Left hindlimb (tissue), 1 donor: ENCODE measurements at regions not wholly inside any gene's neighbourhood (a gene's known extent, or its start where the extent isn't known, plus 50 kb on each side); places are given as distances from the start of the nearest gene placed in this dataset.

ENCODE experiments used
- DNase-seq: peaks from one replicate; pipeline ENCODE4 v3.0.0-alpha.2; 2018

GRCh38 chr22:27192135-27192829 is 534.9 kb downstream of the MIAT start:
- no peak for DNase-seq

- no peak for DNase-seq
Measured at GRCh38 chr22:27193215-27193614, 535.8 kb downstream of the MIAT start.

DNA sequence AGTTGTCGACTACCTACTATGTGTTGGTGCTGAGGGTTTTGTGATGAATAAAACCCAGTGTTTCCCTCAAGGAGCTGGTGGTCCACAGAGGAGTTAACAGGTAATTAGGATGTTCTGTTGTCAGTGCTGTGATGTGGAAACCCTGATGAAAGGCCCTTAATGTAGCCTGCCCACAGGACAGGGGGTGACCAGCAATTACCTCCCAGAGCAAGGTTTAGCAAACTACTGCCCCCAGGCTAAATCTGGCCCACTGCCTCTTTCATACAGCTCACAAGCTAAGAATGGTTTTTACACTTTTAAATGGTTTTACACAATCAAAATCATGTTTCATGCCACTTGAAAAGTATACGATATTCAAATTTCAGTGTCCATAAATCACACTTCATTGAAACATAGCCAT is 536.2 kb downstream of the MIAT start:
- DNase-seq, result no peak

- DNase-seq, result no peak
Measured at GRCh38 chr22:27194096-27194748, 536.8 kb downstream of the MIAT start.

GRCh38 chr22:27195094-27195493 is 537.7 kb downstream of the MIAT start:
- peak; percentile 79 for DNase-seq

DNA sequence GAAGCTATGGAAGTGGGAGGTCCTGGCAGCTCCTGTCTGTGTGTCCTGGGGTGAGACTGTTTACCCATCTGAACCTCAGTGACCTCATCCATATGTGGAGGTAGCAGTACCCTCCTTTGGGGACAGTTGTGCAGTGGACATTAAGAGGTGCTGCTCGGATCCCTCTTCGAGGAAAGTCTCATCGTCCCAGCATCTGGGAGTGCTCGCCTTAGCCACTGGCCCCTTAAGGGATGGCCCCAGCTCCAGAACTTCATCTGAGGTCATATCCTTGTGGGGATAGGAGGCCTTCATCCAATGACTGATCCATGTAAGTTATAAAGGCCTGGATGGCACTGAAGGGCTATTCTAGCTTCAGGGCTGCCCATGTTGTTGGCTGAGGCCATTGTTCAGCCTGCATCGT is 538.1 kb downstream of the MIAT start:
- DNase-seq, result no peak

DNA sequence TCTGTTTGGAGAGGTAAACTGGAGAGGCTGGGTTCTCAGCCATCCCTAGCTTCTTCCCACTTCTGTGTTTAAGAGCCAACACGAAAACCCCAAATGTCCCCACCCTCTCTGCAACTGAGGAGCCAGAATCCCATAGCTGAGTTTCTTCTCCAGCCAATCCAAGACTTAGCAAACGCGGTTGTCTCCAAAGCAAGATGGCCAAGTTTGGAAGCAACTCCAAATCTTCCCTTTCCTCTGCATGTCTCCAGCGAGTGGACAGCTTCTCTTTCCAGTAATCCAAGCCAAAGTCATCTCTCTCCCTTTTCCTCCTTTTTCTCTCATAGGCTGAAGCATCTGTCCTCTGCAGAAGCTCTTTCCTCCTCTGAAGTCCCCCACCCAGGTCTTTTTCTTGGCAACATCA is 539.2 kb downstream of the MIAT start:
- peak; percentile 72 for DNase-seq

- DNase-seq, result peak; percentile 63
Measured at GRCh38 chr22:27197052-27197451, 539.7 kb downstream of the MIAT start.

DNA sequence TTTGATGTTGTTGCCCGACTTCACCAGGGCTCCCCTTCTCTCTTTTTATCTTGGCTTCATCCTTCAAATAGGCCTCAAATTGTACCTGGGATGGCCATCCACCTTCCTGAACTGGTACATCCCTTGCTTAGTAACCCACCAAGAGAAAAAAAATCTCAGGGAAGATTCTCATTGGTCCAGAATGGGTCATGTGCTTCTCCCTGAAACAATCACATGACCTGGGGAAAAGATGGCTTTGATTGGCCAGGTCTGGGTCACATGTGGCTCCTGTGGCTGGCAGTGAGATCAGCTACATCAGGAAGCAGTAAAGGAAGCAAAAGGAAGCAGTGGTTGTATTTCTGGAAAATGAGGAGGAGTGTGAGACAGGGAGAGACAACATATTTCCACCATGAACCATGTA is 540.2 kb downstream of the MIAT start:
- DNase-seq, result no peak

DNA sequence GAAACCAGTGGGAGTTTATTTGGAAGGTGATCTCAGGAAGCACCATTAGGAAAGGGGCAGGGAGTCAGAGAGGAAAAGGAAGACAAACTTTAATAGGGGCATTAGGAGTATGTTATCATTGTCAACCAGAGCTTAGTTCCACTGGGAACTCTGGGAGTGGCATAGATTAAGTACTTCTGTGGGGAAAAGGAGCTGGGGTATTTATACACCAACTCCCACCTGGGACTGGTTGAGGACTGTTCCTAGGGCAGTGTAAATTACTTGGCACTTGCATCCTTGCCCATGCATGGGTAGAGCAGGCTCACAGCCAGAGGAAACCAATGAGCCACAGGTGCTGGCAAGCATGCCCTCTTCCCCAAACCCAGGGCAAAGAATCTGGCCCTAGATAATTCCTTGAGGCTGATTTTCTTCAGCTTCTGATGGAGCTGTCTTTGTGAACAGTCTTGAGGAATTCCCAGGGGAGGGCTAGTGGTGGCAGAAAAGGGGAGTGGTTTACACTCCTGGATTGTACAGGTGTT is 541.2 kb downstream of the MIAT start:
- no peak for DNase-seq

DNA sequence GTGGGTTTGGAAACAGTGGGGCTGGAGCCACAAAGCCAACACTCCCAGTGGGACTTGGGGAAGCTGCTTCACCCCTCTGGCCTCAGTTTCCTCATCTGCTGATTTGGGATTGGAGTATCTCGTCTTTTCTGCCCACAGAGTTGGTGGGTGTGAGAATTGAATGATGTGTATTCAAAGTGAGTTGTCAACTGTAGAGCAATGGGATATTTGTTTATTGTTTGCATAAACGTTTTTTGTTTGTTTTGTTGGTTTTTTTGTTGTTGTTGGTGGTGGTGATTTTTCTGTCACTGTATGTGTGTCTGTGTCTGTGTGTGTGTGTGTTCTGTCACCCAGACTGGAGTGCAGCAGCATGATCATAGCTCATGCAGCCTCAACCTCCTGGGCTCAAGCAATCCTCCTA is 542.0 kb downstream of the MIAT start:
- no peak for DNase-seq

DNA sequence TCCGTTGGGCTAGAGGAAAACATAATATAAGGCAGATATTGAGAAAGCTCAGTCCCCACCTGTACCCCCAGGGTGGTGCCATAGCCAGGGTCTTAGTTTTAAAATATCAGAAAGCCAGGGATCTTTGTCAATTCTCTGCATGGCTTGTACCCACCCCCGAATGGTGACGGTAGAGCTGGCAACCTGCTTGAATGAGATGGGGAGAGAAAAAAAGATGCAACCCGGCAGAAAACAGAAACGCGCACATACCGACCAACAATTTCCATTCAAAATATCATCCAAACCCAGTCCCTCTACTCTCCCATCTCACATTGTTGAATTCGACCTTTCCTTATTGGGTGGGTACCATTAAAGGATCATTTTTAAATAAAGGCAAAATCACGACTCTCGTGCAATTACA is 543.9 kb downstream of the MIAT start:
- DNase-seq, result no peak

DNA sequence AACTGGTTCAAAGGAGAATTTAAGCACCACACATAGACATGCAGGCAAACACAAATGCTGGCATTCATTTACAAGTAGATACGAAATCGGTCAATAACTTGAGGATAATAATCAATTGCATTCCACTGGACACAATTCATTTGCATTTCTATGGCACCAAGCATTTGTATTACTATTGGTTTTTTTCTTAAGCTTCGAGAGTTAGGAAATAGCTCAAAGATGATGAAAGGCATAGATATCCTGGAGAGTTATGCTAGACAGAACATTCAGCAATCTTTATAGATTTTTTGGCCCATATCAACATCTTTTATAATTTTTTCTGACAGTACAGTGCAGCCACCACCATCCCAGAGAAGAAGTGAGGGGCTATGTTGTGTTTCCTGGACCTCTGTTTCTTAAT is 544.4 kb downstream of the MIAT start:
- DNase-seq, result no peak

- DNase-seq, result no peak
Measured at GRCh38 chr22:27203276-27203660, 545.9 kb downstream of the MIAT start.

- no peak for DNase-seq
Measured at GRCh38 chr22:27204280-27204679, 546.9 kb downstream of the MIAT start.

DNA sequence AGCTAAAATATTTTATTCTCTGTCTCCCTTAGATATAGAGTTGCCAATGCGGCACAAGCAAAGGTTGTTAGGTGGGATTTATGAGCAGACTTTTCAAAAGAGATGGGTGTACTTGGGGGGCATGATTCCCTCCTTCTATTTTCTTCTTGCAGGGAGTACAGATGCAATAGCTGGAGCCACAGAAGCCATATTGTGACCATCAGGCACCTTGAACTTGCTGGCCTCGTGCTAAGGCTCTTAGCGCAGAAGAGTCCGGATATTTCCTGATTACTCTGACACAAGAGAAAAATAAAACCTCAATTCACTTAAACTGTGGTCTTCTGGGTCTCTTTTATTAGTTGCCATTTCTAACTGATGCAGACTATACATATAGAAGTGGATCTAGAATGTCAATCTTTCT is 547.4 kb downstream of the MIAT start:
- no peak for DNase-seq

DNA sequence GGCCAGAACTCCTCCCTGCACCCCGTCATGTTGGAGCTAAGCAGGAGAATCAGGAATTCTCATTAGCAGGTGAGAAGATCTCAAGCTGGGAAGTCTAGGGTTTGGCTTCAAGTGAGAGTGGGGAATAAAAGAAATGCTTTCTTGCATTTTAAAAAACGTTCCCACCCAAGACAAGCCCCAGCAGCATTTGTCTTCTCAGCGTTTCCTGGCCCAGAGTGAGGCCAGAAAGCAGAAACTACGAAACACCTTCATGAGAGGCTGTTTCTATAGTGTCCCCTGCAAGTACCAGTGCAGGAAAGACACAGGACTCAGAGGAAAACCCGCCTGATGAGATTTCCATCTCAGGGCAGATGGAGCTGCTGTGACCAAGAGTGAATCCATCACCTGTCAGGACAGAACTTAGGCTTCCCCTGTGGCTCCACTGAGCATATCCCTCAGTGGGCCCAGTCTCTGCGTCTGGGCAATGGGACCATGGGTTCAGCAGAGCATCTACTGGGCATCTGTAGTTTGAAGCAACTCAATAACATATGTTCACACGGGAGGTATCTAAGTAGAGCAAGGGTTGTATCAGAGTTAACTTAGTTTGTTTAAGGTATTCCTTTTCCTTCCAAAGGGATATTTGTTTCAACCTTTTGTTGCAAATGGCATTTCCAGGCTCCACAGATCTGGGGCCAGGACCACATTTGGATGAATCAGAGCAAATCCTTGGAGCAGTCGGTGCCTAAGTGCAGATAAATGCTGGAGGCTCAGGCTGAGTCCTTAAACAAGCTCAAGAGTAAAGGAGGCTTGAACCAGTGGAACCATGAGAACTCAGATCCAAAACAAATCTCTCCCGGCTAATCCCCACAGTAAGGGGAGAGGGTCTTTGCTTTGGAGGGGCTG is 548.3 kb downstream of the MIAT start:
- DNase-seq, result no peak

DNA sequence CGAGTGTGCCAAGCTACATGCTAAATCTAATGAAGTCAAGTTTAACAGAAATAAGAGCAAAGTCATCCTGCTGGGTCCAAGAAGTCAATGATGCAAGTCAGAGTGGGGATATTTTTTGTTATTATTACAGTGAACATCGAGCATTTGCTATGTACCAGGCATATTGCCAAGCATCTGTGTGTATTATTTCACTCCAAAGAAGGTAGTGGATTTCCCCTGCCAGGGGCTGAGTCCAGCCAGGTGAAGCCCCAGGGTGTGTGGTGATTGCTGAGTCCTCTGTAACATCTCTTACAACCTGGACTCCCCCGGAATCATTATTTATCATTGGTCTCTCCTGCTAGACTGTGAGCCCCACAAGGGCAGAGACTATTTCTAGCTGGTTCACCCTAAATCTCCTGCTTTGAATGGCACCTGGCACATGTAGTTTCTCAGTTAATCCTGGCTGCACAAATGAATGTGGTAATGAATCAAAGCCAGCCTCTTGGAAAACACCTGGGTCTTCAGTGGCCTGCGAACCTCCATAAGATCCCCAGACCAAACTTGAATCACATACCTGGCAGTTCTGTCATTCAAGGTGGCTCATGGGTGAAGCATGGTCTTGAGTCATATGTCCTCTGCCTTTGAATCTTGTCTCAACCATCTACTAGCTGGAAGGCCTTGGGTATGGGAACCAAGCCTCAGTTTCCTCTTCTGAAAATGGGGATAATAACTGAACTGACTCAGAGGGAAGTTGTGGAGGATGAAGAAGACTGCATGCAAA is 549.2 kb downstream of the MIAT start:
- DNase-seq, result no peak

GRCh38 chr22:27207266-27207665 is 549.9 kb downstream of the MIAT start:
- DNase-seq, result no peak

GRCh38 chr22:27207907-27208306 is 550.5 kb downstream of the MIAT start:
- DNase-seq, result no peak

DNA sequence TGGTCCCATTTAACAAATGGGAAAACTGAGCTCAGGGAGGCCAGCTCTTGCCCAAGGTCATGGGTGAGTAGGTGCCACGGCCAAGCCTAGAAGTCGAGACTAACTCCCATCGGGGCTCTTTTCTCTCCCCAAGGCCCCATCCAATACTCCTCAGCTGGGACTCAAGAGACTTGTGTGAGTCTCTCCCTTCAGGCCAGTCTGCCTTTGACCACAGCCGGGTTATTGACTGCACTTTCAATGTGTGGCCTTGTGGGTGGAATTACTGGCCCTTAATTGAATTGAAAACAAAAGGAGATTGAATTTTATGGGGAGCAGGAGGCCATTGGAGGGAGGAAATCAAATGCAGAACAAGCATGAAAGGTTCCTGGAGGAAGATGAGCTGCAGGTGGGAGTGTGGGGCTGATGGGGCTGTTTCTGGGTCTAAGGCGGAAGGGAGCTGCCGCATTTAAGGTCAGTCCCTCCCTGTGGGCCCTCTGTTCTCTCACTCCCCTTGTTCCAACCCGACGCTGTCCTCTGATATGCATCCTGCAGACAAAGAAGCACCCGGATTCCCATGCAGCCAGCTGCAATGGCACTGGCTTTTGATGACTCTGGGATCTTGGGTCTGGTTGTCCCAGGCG is 552.8 kb downstream of the MIAT start:
- DNase-seq, result no peak

- DNase-seq, result no peak
Measured at GRCh38 chr22:27212102-27212501, 554.7 kb downstream of the MIAT start.
